Mesendoderm (in vitro differentiated cells): ENCODE measurements at regions not wholly inside any gene's neighbourhood (a gene's known extent, or its start where the extent isn't known, plus 50 kb on each side); places are given as distances from the start of the nearest gene placed in this dataset. TPM values are rescaled to one million over a fixed set of nuclear protein-coding genes. Genes with fewer than 3 reads are reported as not detected.

ENCODE experiments used
- DNase-seq: peaks from one replicate; pipeline ENCODE4 v3.0.0; 2013
- H2AK5ac ChIP-seq: 2 replicates; pipeline ENCODE4 v1.6.1; 2013; ENCODE audit warnings: low read length, inconsistent platforms
- H2BK120ac ChIP-seq: 2 replicates; pipeline ENCODE4 v1.6.1; 2013; ENCODE audit warnings: low read depth, mild to moderate bottlenecking, low read length, moderate library complexity, mixed read lengths
- H2BK15ac ChIP-seq: replicated peaks from 2 replicates; pipeline ENCODE4 v1.6.1; 2013; ENCODE audit warnings: low read depth, mild to moderate bottlenecking, moderate library complexity
- H2BK5ac ChIP-seq: 2 replicates; pipeline ENCODE4 v1.6.1; 2013; ENCODE audit warnings: low read length, inconsistent platforms
- H3K18ac ChIP-seq: 2 replicates; pipeline ENCODE4 v1.6.1; 2013; ENCODE audit warnings: mild to moderate bottlenecking, low read length, mixed read lengths
- H3K23ac ChIP-seq: one replicate; pipeline ENCODE4 v1.6.1; 2013; ENCODE audit warnings: low read length
- H3K27ac ChIP-seq: 2 replicates; pipeline ENCODE4 v1.5.1; 2013; ENCODE audit warnings: low read depth, mild to moderate bottlenecking, inconsistent platforms, low read length, moderate library complexity
- H3K27me3 ChIP-seq: 2 replicates; pipeline ENCODE4 v1.6.1; 2013; ENCODE audit warnings: low read length, control low read depth, mild to moderate bottlenecking, inconsistent platforms; ENCODE audit not compliant: insufficient read depth, poor library complexity
- H3K36me3 ChIP-seq: 2 replicates; pipeline ENCODE4 v1.6.1; 2013; ENCODE audit warnings: low read length, inconsistent platforms; ENCODE audit not compliant: control insufficient read depth, insufficient read depth
- H3K4ac ChIP-seq: one replicate; pipeline ENCODE4 v1.6.1; 2013; ENCODE audit warnings: low read depth, mild to moderate bottlenecking, low read length, moderate library complexity
- H3K4me1 ChIP-seq: 2 replicates; pipeline ENCODE4 v1.6.1; 2013; ENCODE audit warnings: low read depth, low read length, inconsistent platforms; ENCODE audit not compliant: control insufficient read depth
- H3K4me2 ChIP-seq: 2 replicates; pipeline ENCODE4 v1.6.1; 2013; ENCODE audit warnings: low read length
- H3K4me3 ChIP-seq: 2 replicates; pipeline ENCODE4 v1.5.1; 2013; ENCODE audit warnings: mild to moderate bottlenecking, low read length
- H3K56ac ChIP-seq: one replicate; pipeline ENCODE4 v1.6.1; 2013; ENCODE audit warnings: low read length
- H3K79me1 ChIP-seq: 2 replicates; pipeline ENCODE4 v1.6.1; 2013; ENCODE audit warnings: low read length, inconsistent platforms
- H3K79me2 ChIP-seq: 2 replicates; pipeline ENCODE4 v1.6.1; 2013; ENCODE audit warnings: mild to moderate bottlenecking, low read length; ENCODE audit not compliant: control insufficient read depth, insufficient read depth
- H3K9ac ChIP-seq: 2 replicates; pipeline ENCODE4 v1.6.1; 2013; ENCODE audit warnings: low read length, inconsistent platforms
- H4K5ac ChIP-seq: one replicate; pipeline ENCODE4 v1.6.1; 2013; ENCODE audit warnings: low read length
- H4K8ac ChIP-seq: one replicate; pipeline ENCODE4 v1.6.1; 2013; ENCODE audit warnings: low read depth, mild to moderate bottlenecking, control low read depth, low read length, moderate library complexity
- whole genome bisulfite sequencing: extraction: QIAGEN DNeasy Blood & Tissue Kit; methylation state at CpG from one replicate; pipeline ENCODE4 v1.1.7; 2013; ENCODE audit warnings: low lambda C conversion rate, missing lambda C conversion rate; ENCODE audit not compliant: insufficient coverage; ENCODE audit errors: extremely low coverage; 5-methylcytosine and 5-hydroxymethylcytosine counted together
- small RNA-seq: library from polyadenylated mRNA; stranded (forward); fragments of <200 nt; extraction: miRNeasy Mini kit (QIAGEN cat#:217004); gene quantifications from one replicate; pipeline ENCODE3, GENCODE V24; 2013; ENCODE audit not compliant: insufficient read depth

DNA sequence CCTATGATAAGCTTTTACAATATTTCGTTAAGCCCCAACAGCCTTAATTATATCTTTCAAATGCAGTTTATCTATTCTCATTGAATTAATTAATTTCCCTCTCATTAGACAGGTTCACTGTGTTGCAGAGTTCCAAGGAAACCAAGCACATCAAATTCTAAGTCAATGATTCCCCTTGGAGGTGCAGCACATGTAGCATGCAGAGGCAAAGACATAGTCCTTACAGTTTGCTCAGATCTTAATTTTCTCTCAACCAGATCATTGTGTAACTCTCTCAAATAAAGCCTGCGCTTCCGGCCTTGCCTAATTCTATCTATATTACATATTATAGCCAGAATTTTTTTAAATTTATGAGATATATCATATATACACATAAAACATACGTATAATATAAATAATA lies 205.4 kb downstream of the GRIA2 start:
- H3K18ac ChIP-seq: no peak overlapping the region
- H2BK15ac ChIP-seq: no peak overlapping the region
- no peak overlapping the region for H2BK120ac ChIP-seq
- no peak overlapping the region for H3K9ac ChIP-seq
- DNase-seq: no peak
- no peak overlapping the region for H3K4me2 ChIP-seq
- no peak overlapping the region for H3K4me3 ChIP-seq
- H3K27ac ChIP-seq: no peak overlapping the region
- WGBS: no CpG with 5 or more reads among the region's 4 CpGs
- no peaks in the 10 kb centered on the region for H3K79me2 ChIP-seq
- H3K4me1 ChIP-seq: no peaks in the 10 kb centered on the region
- H3K23ac ChIP-seq: no peak overlapping the region
- no peak overlapping the region for H3K56ac ChIP-seq
- no peaks in the 10 kb centered on the region for H3K36me3 ChIP-seq
- no peaks in the 10 kb centered on the region for H3K79me1 ChIP-seq
- no peak overlapping the region for H4K8ac ChIP-seq
- H2AK5ac ChIP-seq: no peak overlapping the region
- H3K27me3 ChIP-seq: no peaks in the 10 kb centered on the region
- H3K4ac ChIP-seq: no peak overlapping the region
- no peak overlapping the region for H4K5ac ChIP-seq
- no peak overlapping the region for H2BK5ac ChIP-seq

- Histone ChIP-seq H3K56ac (no peak overlapping the region), H3K4me2 (no peak overlapping the region), H3K4me3 (no peak overlapping the region), H2BK5ac (no peak overlapping the region), H4K8ac (no peak overlapping the region), H2AK5ac (no peak overlapping the region), H3K79me2 (no peaks in the 10 kb centered on the region), H3K18ac (no peak overlapping the region), H3K27ac (no peak overlapping the region), H2BK120ac (no peak overlapping the region), H3K36me3 (no peaks in the 10 kb centered on the region), H4K5ac (no peak overlapping the region), H3K4me1 (no peaks in the 10 kb centered on the region), H3K79me1 (no peaks in the 10 kb centered on the region), H3K23ac (no peak overlapping the region), H2BK15ac (no peak overlapping the region), H3K9ac (no peak overlapping the region), H3K4ac (no peak overlapping the region), H3K27me3 (no peaks in the 10 kb centered on the region)
- no peak for DNase-seq
Measured at GRCh38 chr4:157423526-157424020, 203.0 kb downstream of the GRIA2 start.

GRCh38 chr4:157421365-157421764 lies 200.8 kb downstream of the GRIA2 start:
- no peak overlapping the region for H3K18ac ChIP-seq
- H3K56ac ChIP-seq: no peak overlapping the region
- no peak for DNase-seq
- no peak overlapping the region for H3K9ac ChIP-seq
- no peak overlapping the region for H2AK5ac ChIP-seq
- H4K5ac ChIP-seq: no peak overlapping the region
- H3K27ac ChIP-seq: no peak overlapping the region
- H2BK5ac ChIP-seq: no peak overlapping the region
- no peak overlapping the region for H3K4me2 ChIP-seq
- H2BK15ac ChIP-seq: no peak overlapping the region
- no peaks in the 10 kb centered on the region for H3K79me2 ChIP-seq
- no peaks in the 10 kb centered on the region for H3K36me3 ChIP-seq
- H3K23ac ChIP-seq: no peak overlapping the region
- H3K79me1 ChIP-seq: no peaks in the 10 kb centered on the region
- H3K4ac ChIP-seq: no peak overlapping the region
- no peak overlapping the region for H2BK120ac ChIP-seq
- no peaks in the 10 kb centered on the region for H3K27me3 ChIP-seq
- H4K8ac ChIP-seq: no peak overlapping the region
- H3K4me3 ChIP-seq: no peak overlapping the region
- H3K4me1 ChIP-seq: no peaks in the 10 kb centered on the region

Small RNA genes lying in the stretch of these regions (small RNA-seq; reads per million reads assigned to genes)
- gene RF00019: not detected
